ENCODE measurements at regions not wholly inside any gene's neighbourhood (a gene's known extent, or its start where the extent isn't known, plus 50 kb on each side); places are given as distances from the start of the nearest gene placed in this dataset.

DNA sequence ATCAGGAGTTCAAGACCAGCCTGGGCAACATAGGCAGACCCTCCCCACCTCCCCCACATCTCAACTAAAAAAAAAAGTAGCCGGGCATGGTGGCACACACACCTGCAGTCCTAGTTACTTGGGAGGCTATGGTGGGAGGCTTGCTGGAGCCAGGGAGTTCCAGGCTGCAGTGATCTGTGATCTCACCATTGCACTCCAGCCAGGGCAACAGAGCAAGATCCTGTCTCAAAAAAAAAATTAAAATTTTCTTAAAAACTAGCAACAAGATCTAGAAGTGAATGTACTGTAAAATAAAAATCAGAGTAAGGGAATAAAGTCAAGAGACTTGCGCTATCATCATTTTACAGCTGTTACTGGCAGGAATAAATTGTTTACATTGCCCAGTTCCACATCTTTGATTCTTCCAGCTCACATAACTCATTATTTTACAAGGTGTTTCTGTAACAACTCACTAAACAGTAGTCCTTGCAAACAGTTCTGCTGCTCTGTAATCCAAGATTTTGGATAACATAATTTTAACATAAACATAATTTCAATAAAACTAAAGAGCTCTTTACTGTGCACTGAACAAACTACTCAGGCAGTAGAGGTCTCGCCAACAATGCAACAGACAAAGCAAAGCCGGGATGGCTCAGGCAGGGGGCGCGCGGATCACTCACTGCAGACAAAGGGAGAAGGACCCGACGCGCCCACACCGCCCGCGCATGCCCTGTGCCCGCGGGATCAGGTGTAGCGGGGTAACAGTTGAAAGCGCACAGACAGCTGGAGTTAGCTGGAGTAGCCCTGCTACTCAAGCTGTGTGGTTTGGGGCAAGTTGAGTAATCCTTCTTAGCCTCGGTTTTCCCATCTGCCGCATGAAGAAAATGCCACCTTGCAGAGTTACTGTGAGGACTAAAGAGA lies 73.3 kb upstream of the NFE2L3 start:
- intact Hi-C loops (cut with DNase I): no loop called here
- TF ChIP-seq, protein P1, sequence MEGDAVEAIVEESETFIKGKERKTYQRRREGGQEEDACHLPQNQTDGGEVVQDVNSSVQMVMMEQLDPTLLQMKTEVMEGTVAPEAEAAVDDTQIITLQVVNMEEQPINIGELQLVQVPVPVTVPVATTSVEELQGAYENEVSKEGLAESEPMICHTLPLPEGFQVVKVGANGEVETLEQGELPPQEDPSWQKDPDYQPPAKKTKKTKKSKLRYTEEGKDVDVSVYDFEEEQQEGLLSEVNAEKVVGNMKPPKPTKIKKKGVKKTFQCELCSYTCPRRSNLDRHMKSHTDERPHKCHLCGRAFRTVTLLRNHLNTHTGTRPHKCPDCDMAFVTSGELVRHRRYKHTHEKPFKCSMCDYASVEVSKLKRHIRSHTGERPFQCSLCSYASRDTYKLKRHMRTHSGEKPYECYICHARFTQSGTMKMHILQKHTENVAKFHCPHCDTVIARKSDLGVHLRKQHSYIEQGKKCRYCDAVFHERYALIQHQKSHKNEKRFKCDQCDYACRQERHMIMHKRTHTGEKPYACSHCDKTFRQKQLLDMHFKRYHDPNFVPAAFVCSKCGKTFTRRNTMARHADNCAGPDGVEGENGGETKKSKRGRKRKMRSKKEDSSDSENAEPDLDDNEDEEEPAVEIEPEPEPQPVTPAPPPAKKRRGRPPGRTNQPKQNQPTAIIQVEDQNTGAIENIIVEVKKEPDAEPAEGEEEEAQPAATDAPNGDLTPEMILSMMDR (IDR thresholded peaks at IDR 0.05): peak in 2 of 3 experiments; percentile 30 to 42
- no peak for TF ChIP-seq EP300 (IDR thresholded peaks at IDR 0.05)
- no peak for TF ChIP-seq POLR2A (IDR thresholded peaks at IDR 0.05; ENCODE audit: low read depth)
- no peak for TF ChIP-seq POLR2AphosphoS5 (IDR thresholded peaks at IDR 0.05)
- no peaks in the 10 kb centered on the region for H3K9me3 ChIP-seq
- H3K4me3 ChIP-seq: no peak overlapping the region
- 14% methylated on average over 19 of the region's 19 CpGs for WGBS
- DNase-seq (ENCODE audit: extremely low spot score): peak; percentile 93
- H3K36me3 ChIP-seq: no peaks in the 10 kb centered on the region
- H3K4me1 ChIP-seq: peaks cover 0 to 8% (median 6%) of the 10 kb centered on the region in 4 donors
- peaks cover 0 to 80% (median 15%) of the 10 kb centered on the region in 4 donors for H3K27me3 ChIP-seq
- no peak overlapping the region for H3K27ac ChIP-seq (replicated peaks in 1 of 4)

DNA sequence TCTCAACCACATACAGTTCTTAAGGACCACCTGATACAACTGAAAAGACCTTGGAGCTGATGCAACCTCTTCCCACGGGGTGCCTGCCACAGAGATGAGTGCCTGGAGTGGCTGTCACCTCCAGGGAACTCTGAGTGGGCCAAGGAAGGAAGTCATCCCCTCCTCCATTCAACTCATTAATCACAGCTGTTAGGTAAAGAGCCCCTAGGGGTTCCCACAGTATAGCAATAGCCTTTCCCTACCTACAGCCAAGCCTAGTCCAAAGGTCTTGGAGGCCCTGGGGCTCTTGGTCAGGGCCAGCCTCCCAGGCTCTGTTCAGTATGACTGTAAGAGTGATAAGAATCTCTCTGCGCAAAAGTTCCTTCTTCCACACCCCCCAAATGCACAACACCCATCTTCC lies 70.4 kb upstream of the NFE2L3 start:
- intact Hi-C loops (cut with DNase I): no loop called here
- TF ChIP-seq EP300 (IDR thresholded peaks at IDR 0.05) (no peak), POLR2A (IDR thresholded peaks at IDR 0.05; ENCODE audit: low read depth) (no peak), POLR2AphosphoS5 (IDR thresholded peaks at IDR 0.05) (no peak)
- TF ChIP-seq, protein P1 (IDR thresholded peaks at IDR 0.05): no peak
- no peaks in the 10 kb centered on the region for H3K9me3 ChIP-seq
- 70% methylated on average over 2 of the region's 2 CpGs for WGBS
- H3K27ac ChIP-seq (replicated peaks in 1 of 4): no peak overlapping the region
- peaks cover 0 to 53% (median 12%) of the 10 kb centered on the region in 4 donors for H3K27me3 ChIP-seq
- no peaks in the 10 kb centered on the region for H3K36me3 ChIP-seq
- no peak for DNase-seq (ENCODE audit: extremely low spot score)
- no peak overlapping the region for H3K4me3 ChIP-seq
- H3K4me1 ChIP-seq: peaks cover 0 to 8% (median 6%) of the 10 kb centered on the region in 4 donors

DNA sequence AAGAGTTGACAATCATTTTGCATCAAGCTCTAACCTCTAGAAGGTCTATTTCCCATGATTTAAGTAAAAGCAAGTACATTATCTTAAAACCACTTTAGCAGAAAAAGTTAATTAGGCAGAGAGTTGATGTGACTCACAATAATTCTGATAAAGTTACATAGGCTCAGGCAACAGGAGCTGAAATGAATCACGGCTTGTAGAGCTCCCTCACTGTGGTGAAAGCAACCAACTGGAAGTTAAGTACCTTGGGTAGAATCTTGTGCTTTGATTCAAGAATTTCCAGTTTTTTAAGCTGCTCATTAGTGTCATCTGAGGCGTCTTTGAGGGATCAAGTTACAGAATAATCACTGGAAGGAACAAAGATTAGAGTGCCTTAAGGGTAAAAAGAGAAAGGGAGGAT lies 68.9 kb upstream of the NFE2L3 start:
- H3K36me3 ChIP-seq: no peaks in the 10 kb centered on the region
- no peak for DNase-seq (ENCODE audit: extremely low spot score)
- H3K4me3 ChIP-seq: no peak overlapping the region
- TF ChIP-seq POLR2AphosphoS5 (IDR thresholded peaks at IDR 0.05) (no peak), POLR2A (IDR thresholded peaks at IDR 0.05; ENCODE audit: low read depth) (no peak), EP300 (IDR thresholded peaks at IDR 0.05) (no peak)
- TF ChIP-seq, protein P1 (IDR thresholded peaks at IDR 0.05): no peak
- no peaks in the 10 kb centered on the region for H3K9me3 ChIP-seq
- intact Hi-C loops (cut with DNase I): no loop called here
- peaks cover 0 to 8% (median 6%) of the 10 kb centered on the region in 4 donors for H3K4me1 ChIP-seq
- WGBS: 66% methylated on average over 2 of the region's 2 CpGs
- H3K27ac ChIP-seq (replicated peaks in 1 of 4): no peak overlapping the region
- H3K27me3 ChIP-seq: peaks cover 0 to 40% (median 6%) of the 10 kb centered on the region in 4 donors

DNA sequence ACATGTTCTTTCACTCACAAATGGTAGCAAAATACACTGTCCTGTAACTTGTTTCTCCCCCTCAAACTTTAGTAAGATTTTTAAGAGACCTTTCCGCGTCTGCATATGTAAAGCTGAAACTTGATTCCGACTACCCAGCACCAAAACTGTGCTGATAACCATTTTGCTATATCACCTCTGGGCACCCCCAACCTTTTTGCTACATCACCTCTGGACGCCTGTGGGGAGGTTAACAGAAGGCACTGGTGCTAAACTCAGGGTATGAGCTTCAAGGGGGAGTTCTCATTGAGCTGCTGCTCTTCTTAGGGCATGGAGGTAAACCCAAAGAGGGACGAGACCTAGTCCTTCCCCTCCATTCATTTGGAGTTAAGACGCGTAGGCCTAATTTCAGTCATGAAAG lies 67.6 kb upstream of the NFE2L3 start:
- no peaks in the 10 kb centered on the region for H3K9me3 ChIP-seq
- intact Hi-C loops (cut with DNase I): no loop called here
- H3K4me1 ChIP-seq: no peaks in the 10 kb centered on the region
- H3K27ac ChIP-seq (replicated peaks in 1 of 4): no peak overlapping the region
- H3K27me3 ChIP-seq: peaks cover 0 to 28% (median 4%) of the 10 kb centered on the region in 4 donors
- 90% methylated on average over 7 of the region's 7 CpGs for WGBS
- no peaks in the 10 kb centered on the region for H3K36me3 ChIP-seq
- TF ChIP-seq POLR2AphosphoS5 (IDR thresholded peaks at IDR 0.05) (no peak), POLR2A (IDR thresholded peaks at IDR 0.05; ENCODE audit: low read depth) (no peak), EP300 (IDR thresholded peaks at IDR 0.05) (no peak)
- TF ChIP-seq, protein P1 (IDR thresholded peaks at IDR 0.05): no peak
- DNase-seq (ENCODE audit: extremely low spot score): no peak
- H3K4me3 ChIP-seq: no peak overlapping the region
